ENCODE measurements at regions not wholly inside any gene's neighbourhood (a gene's known extent, or its start where the extent isn't known, plus 50 kb on each side); places are given as distances from the start of the nearest gene placed in this dataset.
"Not testable (repeated sequence)": the region's sequence is repeated elsewhere in the genome, so short reads cannot be mapped to it uniquely, and the experiment has no call there.

GRCh38 chr15:101970605-101971004 is 158.6 kb downstream of the OR4F15 start:
- TF ChIP-seq EP300, POLR2A (IDR thresholded peaks at IDR 0.05): not testable (repeated sequence)
- TF ChIP-seq, protein P1, sequence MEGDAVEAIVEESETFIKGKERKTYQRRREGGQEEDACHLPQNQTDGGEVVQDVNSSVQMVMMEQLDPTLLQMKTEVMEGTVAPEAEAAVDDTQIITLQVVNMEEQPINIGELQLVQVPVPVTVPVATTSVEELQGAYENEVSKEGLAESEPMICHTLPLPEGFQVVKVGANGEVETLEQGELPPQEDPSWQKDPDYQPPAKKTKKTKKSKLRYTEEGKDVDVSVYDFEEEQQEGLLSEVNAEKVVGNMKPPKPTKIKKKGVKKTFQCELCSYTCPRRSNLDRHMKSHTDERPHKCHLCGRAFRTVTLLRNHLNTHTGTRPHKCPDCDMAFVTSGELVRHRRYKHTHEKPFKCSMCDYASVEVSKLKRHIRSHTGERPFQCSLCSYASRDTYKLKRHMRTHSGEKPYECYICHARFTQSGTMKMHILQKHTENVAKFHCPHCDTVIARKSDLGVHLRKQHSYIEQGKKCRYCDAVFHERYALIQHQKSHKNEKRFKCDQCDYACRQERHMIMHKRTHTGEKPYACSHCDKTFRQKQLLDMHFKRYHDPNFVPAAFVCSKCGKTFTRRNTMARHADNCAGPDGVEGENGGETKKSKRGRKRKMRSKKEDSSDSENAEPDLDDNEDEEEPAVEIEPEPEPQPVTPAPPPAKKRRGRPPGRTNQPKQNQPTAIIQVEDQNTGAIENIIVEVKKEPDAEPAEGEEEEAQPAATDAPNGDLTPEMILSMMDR (IDR thresholded peaks at IDR 0.05) = not testable (repeated sequence)
